ENCODE measurements at regions not wholly inside any gene's neighbourhood (a gene's known extent, or its start where the extent isn't known, plus 50 kb on each side); places are given as distances from the start of the nearest gene placed in this dataset.

GRCh38 chr7:80047856-80048459, 86.7 kb upstream of the GNAI1 start:
- H3K4me1 ChIP-seq = no peaks in the 10 kb centered on the region
- DNase-seq = no peak
- TF ChIP-seq CTCF (IDR thresholded peaks at IDR 0.05) = no peak
- no peaks in the 10 kb centered on the region for H3K27me3 ChIP-seq
- intact Hi-C loops (cut with DNase I) = no loop called here
- no peak overlapping the region for H3K27ac ChIP-seq
- H3K4me3 ChIP-seq = no peak overlapping the region
- peak in 2 of 4 donors; percentile 36 to 75 for ATAC-seq
- H3K36me3 ChIP-seq = no peaks in the 10 kb centered on the region
- peak; percentile 83 for FAIRE-seq
- H3K9me3 ChIP-seq = no peaks in the 10 kb centered on the region
- WGBS, 2 donors = 12 to 20% methylated on average over 1 of the region's 1 CpG

- H3K4me3 ChIP-seq = no peak overlapping the region
- intact Hi-C loops (cut with DNase I) = no loop called here
- DNase-seq (no peak), ATAC-seq (peak in 1 of 4 donors; percentile 76), FAIRE-seq (no peak)
- H3K27me3 ChIP-seq = no peaks in the 10 kb centered on the region
- H3K9me3 ChIP-seq = no peaks in the 10 kb centered on the region
- no peak for TF ChIP-seq CTCF (IDR thresholded peaks at IDR 0.05)
- 60 to 67% methylated on average over 1 of the region's 1 CpG for WGBS, 2 donors
- H3K4me1 ChIP-seq = no peaks in the 10 kb centered on the region
- H3K36me3 ChIP-seq = no peaks in the 10 kb centered on the region
- no peak overlapping the region for H3K27ac ChIP-seq
These were observed 87.6 kb upstream of the GNAI1 start for GRCh38 chr7:80047032-80047431.

GRCh38 chr7:80044796-80045195, 89.8 kb upstream of the GNAI1 start:
- FAIRE-seq = no peak
- Histone ChIP-seq H3K36me3 (no peaks in the 10 kb centered on the region), H3K4me3 (no peak overlapping the region), H3K27ac (no peak overlapping the region), H3K27me3 (no peaks in the 10 kb centered on the region), H3K4me1 (no peaks in the 10 kb centered on the region), H3K9me3 (no peaks in the 10 kb centered on the region)
- DNase-seq = no peak
- TF ChIP-seq CTCF (IDR thresholded peaks at IDR 0.05) = no peak
- intact Hi-C loops (cut with DNase I) = no loop called here
- no peak for ATAC-seq
- WGBS, 2 donors = 79 to 87% methylated on average over 4 of the region's 4 CpGs

GRCh38 chr7:80040752-80041151, 93.9 kb upstream of the GNAI1 start:
- 60 to 73% methylated on average over 3 of the region's 3 CpGs for WGBS, 2 donors
- no peak for FAIRE-seq
- no peaks in the 10 kb centered on the region for H3K36me3 ChIP-seq
- TF ChIP-seq CTCF (IDR thresholded peaks at IDR 0.05) = no peak
- no peaks in the 10 kb centered on the region for H3K9me3 ChIP-seq
- no peaks in the 10 kb centered on the region for H3K27me3 ChIP-seq
- H3K4me3 ChIP-seq = no peak overlapping the region
- intact Hi-C loops (cut with DNase I) = no loop called here
- DNase-seq = no peak
- no peak overlapping the region for H3K27ac ChIP-seq
- H3K4me1 ChIP-seq = no peaks in the 10 kb centered on the region
- no peak for ATAC-seq

GRCh38 chr7:80040335-80040734, 94.3 kb upstream of the GNAI1 start:
- ATAC-seq (no peak), FAIRE-seq (no peak), DNase-seq (no peak)
- Histone ChIP-seq H3K36me3 (no peaks in the 10 kb centered on the region), H3K27me3 (no peaks in the 10 kb centered on the region), H3K4me1 (no peaks in the 10 kb centered on the region), H3K4me3 (no peak overlapping the region), H3K9me3 (no peaks in the 10 kb centered on the region), H3K27ac (no peak overlapping the region)
- WGBS, 2 donors = 49 to 64% methylated on average over 2 of the region's 2 CpGs
- no peak for TF ChIP-seq CTCF (IDR thresholded peaks at IDR 0.05)
- intact Hi-C loops (cut with DNase I) = no loop called here

All from pancreas (tissue), 10 donors.